WTC11 (cell line): ENCODE measurements at regions not wholly inside any gene's neighbourhood (a gene's known extent, or its start where the extent isn't known, plus 50 kb on each side); places are given as distances from the start of the nearest gene placed in this dataset.

ENCODE experiments used
- FOXK1 ChIP-seq: sonication (generic); formaldehyde crosslinking; IDR thresholded peaks from 2 replicates; pipeline ENCODE4 v1.8.0; 2022; ENCODE audit warnings: mild to moderate bottlenecking, moderate library complexity, missing genetic modification reagents
- FOXP1 ChIP-seq: sonication (generic); formaldehyde crosslinking; IDR thresholded peaks from 2 replicates; pipeline ENCODE4 v1.8.0; 2022; ENCODE audit warnings: missing genetic modification reagents, mild to moderate bottlenecking, moderate library complexity, borderline replicate concordance
- JUN ChIP-seq: sonication (generic); formaldehyde crosslinking; IDR thresholded peaks from 2 replicates; pipeline ENCODE4 v1.8.0; 2023; ENCODE audit warnings: mild to moderate bottlenecking, missing genetic modification reagents
- OVOL2 ChIP-seq: fragments of 250-450 bp; sonication (Bioruptor Pico); IDR thresholded peaks from 2 replicates; pipeline ENCODE4 v1.9.0; 2021; ENCODE audit warnings: mild to moderate bottlenecking, borderline replicate concordance
- PRRX2 ChIP-seq: fragments of 250-450 bp; sonication (Bioruptor Pico); IDR thresholded peaks from 2 replicates; pipeline ENCODE4 v1.8.0; 2021; ENCODE audit warnings: mild to moderate bottlenecking
- RELA ChIP-seq: sonication (generic); formaldehyde crosslinking; IDR thresholded peaks from 2 replicates; pipeline ENCODE4 v1.8.1; 2022; ENCODE audit warnings: missing genetic modification reagents, mild to moderate bottlenecking, borderline replicate concordance
- ZNF416 ChIP-seq: fragments of 250-450 bp; sonication (Bioruptor Pico); IDR thresholded peaks from 2 replicates; pipeline ENCODE4 v1.9.0; 2021; ENCODE audit warnings: mild to moderate bottlenecking, inconsistent platforms
- TF ChIP-seq, protein P1 (sequence below): fragments of 250-450 bp; sonication (Bioruptor Pico); IDR thresholded peaks from 2 replicates; pipeline ENCODE4 v1.8.0; 2021; ENCODE audit warnings: mild to moderate bottlenecking
- TF ChIP-seq, protein P2 (sequence below): sonication (generic); formaldehyde crosslinking; IDR thresholded peaks from 2 replicates; pipeline ENCODE4 v1.8.0; 2022; ENCODE audit warnings: mild to moderate bottlenecking, missing genetic modification reagents
- TF ChIP-seq, protein P3 (sequence below): sonication (generic); formaldehyde crosslinking; IDR thresholded peaks from 2 replicates; pipeline ENCODE4 v1.8.1; 2022; ENCODE audit warnings: mild to moderate bottlenecking, missing genetic modification reagents, moderate library complexity, borderline replicate concordance
- TF ChIP-seq, protein P4 (sequence below): fragments of 200-600 bp; IDR thresholded peaks from 2 replicates; pipeline ENCODE4 v1.8.0; 2022; ENCODE audit warnings: antibody characterized with exemption
- TF ChIP-seq, protein P5 (sequence below): sonication (generic); formaldehyde crosslinking; IDR thresholded peaks from 2 replicates; pipeline ENCODE4 v1.8.1; 2023; ENCODE audit warnings: mild to moderate bottlenecking, missing genetic modification reagents, moderate library complexity
- TF ChIP-seq, protein P6 (sequence below): sonication (generic); formaldehyde crosslinking; IDR thresholded peaks from 2 replicates; pipeline ENCODE4 v1.8.0; 2022; ENCODE audit warnings: mild to moderate bottlenecking, missing genetic modification reagents

DNA sequence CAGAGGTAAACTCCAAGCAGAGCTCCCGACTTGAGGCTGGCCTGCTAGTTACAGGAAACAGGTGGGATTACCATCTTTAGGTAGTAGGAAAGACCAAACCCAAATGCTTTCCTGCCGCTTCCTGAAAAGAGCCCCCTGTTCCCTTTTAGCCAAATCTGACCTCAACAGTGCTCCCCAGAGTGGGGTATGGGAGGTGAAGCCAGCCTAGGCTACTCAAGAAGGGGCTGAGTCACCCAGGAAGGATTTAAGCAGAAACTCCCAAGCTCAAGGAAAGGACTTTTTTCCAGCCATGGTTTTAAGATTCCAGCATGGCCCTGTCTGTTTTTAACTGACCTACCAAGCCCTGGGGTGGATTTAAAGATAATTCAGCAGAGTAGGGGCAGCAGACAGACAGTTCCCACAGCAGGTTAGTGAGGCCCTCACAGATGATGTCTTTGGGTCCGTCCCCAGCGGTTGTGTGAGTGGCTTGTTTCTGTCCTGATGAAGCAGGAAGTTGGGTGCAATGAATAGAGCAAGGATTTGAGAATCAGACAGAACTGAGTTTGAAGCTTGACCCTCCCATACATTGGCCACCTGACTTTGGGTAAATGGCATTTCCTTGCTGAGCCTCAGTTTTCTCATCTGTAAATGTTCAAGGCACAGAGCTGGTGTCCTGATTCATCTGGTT, 76.9 kb upstream of the MAFB start:
- TF ChIP-seq FOXP1 (no peak), JUN (CRISPR knock-in tag) (no peak), PRRX2 (no peak), OVOL2 (CRISPR knock-in tag) (no peak), FOXK1 (no peak), RELA (CRISPR knock-in tag) (no peak), ZNF416 (CRISPR knock-in tag) (no peak)
- TF ChIP-seq, protein P1, sequence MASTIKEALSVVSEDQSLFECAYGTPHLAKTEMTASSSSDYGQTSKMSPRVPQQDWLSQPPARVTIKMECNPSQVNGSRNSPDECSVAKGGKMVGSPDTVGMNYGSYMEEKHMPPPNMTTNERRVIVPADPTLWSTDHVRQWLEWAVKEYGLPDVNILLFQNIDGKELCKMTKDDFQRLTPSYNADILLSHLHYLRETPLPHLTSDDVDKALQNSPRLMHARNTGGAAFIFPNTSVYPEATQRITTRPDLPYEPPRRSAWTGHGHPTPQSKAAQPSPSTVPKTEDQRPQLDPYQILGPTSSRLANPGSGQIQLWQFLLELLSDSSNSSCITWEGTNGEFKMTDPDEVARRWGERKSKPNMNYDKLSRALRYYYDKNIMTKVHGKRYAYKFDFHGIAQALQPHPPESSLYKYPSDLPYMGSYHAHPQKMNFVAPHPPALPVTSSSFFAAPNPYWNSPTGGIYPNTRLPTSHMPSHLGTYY (CRISPR knock-in tag): no peak
- TF ChIP-seq, protein P2, sequence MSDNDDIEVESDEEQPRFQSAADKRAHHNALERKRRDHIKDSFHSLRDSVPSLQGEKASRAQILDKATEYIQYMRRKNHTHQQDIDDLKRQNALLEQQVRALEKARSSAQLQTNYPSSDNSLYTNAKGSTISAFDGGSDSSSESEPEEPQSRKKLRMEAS (CRISPR knock-in tag): no peak
- TF ChIP-seq, protein P3, sequence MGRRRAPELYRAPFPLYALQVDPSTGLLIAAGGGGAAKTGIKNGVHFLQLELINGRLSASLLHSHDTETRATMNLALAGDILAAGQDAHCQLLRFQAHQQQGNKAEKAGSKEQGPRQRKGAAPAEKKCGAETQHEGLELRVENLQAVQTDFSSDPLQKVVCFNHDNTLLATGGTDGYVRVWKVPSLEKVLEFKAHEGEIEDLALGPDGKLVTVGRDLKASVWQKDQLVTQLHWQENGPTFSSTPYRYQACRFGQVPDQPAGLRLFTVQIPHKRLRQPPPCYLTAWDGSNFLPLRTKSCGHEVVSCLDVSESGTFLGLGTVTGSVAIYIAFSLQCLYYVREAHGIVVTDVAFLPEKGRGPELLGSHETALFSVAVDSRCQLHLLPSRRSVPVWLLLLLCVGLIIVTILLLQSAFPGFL (CRISPR knock-in tag): no peak
- TF ChIP-seq, protein P4, sequence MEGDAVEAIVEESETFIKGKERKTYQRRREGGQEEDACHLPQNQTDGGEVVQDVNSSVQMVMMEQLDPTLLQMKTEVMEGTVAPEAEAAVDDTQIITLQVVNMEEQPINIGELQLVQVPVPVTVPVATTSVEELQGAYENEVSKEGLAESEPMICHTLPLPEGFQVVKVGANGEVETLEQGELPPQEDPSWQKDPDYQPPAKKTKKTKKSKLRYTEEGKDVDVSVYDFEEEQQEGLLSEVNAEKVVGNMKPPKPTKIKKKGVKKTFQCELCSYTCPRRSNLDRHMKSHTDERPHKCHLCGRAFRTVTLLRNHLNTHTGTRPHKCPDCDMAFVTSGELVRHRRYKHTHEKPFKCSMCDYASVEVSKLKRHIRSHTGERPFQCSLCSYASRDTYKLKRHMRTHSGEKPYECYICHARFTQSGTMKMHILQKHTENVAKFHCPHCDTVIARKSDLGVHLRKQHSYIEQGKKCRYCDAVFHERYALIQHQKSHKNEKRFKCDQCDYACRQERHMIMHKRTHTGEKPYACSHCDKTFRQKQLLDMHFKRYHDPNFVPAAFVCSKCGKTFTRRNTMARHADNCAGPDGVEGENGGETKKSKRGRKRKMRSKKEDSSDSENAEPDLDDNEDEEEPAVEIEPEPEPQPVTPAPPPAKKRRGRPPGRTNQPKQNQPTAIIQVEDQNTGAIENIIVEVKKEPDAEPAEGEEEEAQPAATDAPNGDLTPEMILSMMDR: no peak
- TF ChIP-seq, protein P5, sequence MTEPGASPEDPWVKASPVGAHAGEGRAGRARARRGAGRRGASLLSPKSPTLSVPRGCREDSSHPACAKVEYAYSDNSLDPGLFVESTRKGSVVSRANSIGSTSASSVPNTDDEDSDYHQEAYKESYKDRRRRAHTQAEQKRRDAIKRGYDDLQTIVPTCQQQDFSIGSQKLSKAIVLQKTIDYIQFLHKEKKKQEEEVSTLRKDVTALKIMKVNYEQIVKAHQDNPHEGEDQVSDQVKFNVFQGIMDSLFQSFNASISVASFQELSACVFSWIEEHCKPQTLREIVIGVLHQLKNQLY (CRISPR knock-in tag): no peak
- TF ChIP-seq, protein P6, sequence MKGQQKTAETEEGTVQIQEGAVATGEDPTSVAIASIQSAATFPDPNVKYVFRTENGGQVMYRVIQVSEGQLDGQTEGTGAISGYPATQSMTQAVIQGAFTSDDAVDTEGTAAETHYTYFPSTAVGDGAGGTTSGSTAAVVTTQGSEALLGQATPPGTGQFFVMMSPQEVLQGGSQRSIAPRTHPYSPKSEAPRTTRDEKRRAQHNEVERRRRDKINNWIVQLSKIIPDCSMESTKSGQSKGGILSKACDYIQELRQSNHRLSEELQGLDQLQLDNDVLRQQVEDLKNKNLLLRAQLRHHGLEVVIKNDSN: no peak
